Transverse colon (tissue), 4 donors: ENCODE measurements at regions not wholly inside any gene's neighbourhood (a gene's known extent, or its start where the extent isn't known, plus 50 kb on each side); places are given as distances from the start of the nearest gene placed in this dataset.

ENCODE experiments used
- EP300 ChIP-seq: sonication (generic); formaldehyde crosslinking; IDR thresholded peaks from one replicate; pipeline ENCODE4 v1.6.1; 2017; ENCODE audit warnings: antibody characterized with exemption, low read depth
- POLR2A ChIP-seq: fragments of 450-650 bp; IDR thresholded peaks from one replicate; pipeline ENCODE4 v1.6.1; 2016; ENCODE audit warnings: antibody characterized with exemption, mild to moderate bottlenecking, moderate library complexity
- POLR2AphosphoS5 ChIP-seq, 3 donors: sonication (generic); formaldehyde crosslinking; IDR thresholded peaks; one replicate each; pipeline ENCODE4 v1.6.1; 2016; ENCODE audit warnings: antibody characterized with exemption in 3 of 3
- TF ChIP-seq, protein P1 (sequence below), 5 experiments: fragments of 200-600 bp in 3 of 5; fragments of 450-650 bp in 2 of 5; sonication (generic) in 3 of 5; IDR thresholded peaks; 1 replicate in 2 of 5; 2 replicates in 3 of 5; pipeline ENCODE4 v1.5.1; 2016 to 2017; ENCODE audit warnings: antibody characterized with exemption in 5 of 5, inconsistent platforms in 3 of 5, mild to moderate bottlenecking in 2 of 5, moderate library complexity in 1 of 5

DNA sequence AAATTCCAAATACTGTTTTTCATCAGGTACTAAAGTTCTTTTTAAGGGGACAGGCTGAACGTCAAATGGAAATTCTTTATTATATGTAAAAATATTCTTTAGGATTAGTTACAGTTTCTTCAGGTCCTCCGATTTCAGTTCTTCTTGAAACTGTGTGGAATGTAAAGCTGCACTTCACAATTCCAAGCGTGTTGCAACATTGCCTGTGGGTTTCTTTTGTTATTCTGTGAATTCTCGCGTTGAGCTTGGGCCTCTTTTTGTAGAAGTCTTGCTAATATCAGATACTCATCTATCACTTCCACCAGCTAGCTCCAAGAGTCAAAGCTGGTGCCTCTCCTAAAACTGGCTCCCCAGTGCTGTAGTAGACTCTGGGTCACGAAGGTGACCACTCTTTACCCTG lies 642.6 kb downstream of the METTL4 start:
- TF ChIP-seq, protein P1, sequence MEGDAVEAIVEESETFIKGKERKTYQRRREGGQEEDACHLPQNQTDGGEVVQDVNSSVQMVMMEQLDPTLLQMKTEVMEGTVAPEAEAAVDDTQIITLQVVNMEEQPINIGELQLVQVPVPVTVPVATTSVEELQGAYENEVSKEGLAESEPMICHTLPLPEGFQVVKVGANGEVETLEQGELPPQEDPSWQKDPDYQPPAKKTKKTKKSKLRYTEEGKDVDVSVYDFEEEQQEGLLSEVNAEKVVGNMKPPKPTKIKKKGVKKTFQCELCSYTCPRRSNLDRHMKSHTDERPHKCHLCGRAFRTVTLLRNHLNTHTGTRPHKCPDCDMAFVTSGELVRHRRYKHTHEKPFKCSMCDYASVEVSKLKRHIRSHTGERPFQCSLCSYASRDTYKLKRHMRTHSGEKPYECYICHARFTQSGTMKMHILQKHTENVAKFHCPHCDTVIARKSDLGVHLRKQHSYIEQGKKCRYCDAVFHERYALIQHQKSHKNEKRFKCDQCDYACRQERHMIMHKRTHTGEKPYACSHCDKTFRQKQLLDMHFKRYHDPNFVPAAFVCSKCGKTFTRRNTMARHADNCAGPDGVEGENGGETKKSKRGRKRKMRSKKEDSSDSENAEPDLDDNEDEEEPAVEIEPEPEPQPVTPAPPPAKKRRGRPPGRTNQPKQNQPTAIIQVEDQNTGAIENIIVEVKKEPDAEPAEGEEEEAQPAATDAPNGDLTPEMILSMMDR (IDR thresholded peaks at IDR 0.05) = no peak
- no peak for TF ChIP-seq POLR2A
- no peak for TF ChIP-seq POLR2AphosphoS5 (IDR thresholded peaks at IDR 0.05)
- TF ChIP-seq EP300 = no peak
